Kidney (tissue), 13 donors: ENCODE measurements at regions not wholly inside any gene's neighbourhood (a gene's known extent, or its start where the extent isn't known, plus 50 kb on each side); places are given as distances from the start of the nearest gene placed in this dataset.

Experiments
- DNase-seq, 5 donors: peaks; one replicate each; pipeline ENCODE4 v3.0.0-alpha.2; 2013 to 2020
- FAIRE-seq: peaks from 2 replicates; lab custom pipeline; 2012; peaks lifted over from hg19 to GRCh38; lab: Jason Lieb, UNC
- H3K27ac ChIP-seq, 2 donors: one replicate each; pipeline ENCODE4 v1.7.0; 2013; ENCODE audit warnings: low read depth in 2 of 2, low read length in 2 of 2, inconsistent platforms in 1 of 2
- H3K27me3 ChIP-seq: one replicate; pipeline ENCODE4 v1.7.1; 2013; ENCODE audit warnings: low read length, inconsistent platforms; ENCODE audit not compliant: control insufficient read depth, insufficient read depth
- H3K36me3 ChIP-seq, 3 donors: one replicate each; pipeline versions ENCODE4 v1.7.0 to v1.7.1; 2013; ENCODE audit warnings: low read length in 3 of 3, control low read depth in 1 of 3, inconsistent platforms in 1 of 3; ENCODE audit not compliant: insufficient read depth in 3 of 3, control insufficient read depth in 2 of 3
- H3K4me1 ChIP-seq, 3 donors: one replicate each; pipeline versions ENCODE4 v1.7.0 to v1.7.1; 2013; ENCODE audit warnings: low read length in 3 of 3, inconsistent platforms in 1 of 3, low read depth in 1 of 3; ENCODE audit not compliant: control insufficient read depth in 2 of 3, insufficient read depth in 2 of 3
- H3K4me3 ChIP-seq, 3 donors: one replicate each; pipeline versions ENCODE4 v1.7.0 to v1.8.1; 2013; ENCODE audit warnings: low read length in 3 of 3, control low read depth in 1 of 3, inconsistent platforms in 1 of 3
- H3K9ac ChIP-seq, 3 donors: one replicate each; pipeline versions ENCODE4 v1.7.0 to v1.7.1; 2013; ENCODE audit warnings: low read length in 3 of 3, control low read depth in 1 of 3, inconsistent platforms in 1 of 3
- H3K9me3 ChIP-seq, 3 donors: one replicate each; pipeline versions ENCODE4 v1.7.0 to v1.7.1; 2013; ENCODE audit warnings: low read length in 3 of 3, control low read depth in 1 of 3, inconsistent platforms in 1 of 3; ENCODE audit not compliant: control insufficient read depth in 2 of 3, insufficient read depth in 1 of 3
- CTCF ChIP-seq: IDR thresholded peaks from 3 replicates; pipeline ENCODE4 v1.5.1; 2012; ENCODE audit warnings: mild to moderate bottlenecking, moderate library complexity, borderline replicate concordance; ENCODE audit not compliant: insufficient read depth; ENCODE audit errors: extremely low read depth
- intact Hi-C: fragments of 100-400 bp; cut with DNase I; formaldehyde crosslinking; loops from one replicate; pipeline ENCODE4 v1.11.1; 2022
- donor health status: control.
- donor health status: control.
- donor health status: control.
- donor health status: control.
- donor health status: control.
- donor health status: DM: yes; HTN: yes; CAD: no.
- donor health status: Normal renal cell carcinoma (clear cell type).

DNA sequence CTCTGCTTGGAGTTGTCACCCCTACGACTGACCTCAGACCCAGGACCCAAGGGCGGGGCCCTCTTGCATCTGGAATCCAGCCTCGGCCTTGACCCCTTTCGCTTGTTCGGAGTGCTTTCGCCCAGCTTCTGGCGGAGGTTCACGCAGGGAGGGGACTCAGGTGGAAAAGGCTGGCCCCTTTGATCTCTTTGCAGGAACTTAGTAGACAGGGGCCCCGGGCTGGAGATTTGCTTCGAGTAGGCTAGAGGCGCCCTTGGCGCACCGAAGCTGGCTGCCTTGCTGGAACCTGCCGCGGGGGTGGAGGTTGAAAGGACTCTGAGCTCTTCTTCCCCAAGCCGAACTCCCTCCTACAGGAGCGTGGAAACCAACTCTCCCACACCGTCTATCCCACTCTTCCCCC, 255.1 kb downstream of the OTUD1 start:
- Histone ChIP-seq H3K4me3 (peak overlapping the region in 2 of 3 donors; percentile 17 to 68), H3K27me3 (peaks cover 15% of the 10 kb centered on the region), H3K4me1 (peaks cover 0 to 2% (median 0%) of the 10 kb centered on the region in 3 donors), H3K9me3 (no peaks in the 10 kb centered on the region), H3K27ac (no peak overlapping the region), H3K36me3 (no peaks in the 10 kb centered on the region), H3K9ac (peak overlapping the region in 1 of 3 donors; percentile 33)
- FAIRE-seq = no peak
- TF ChIP-seq CTCF = no peak
- DNase-seq = peak in 3 of 5 donors; percentile 41 to 59 (median 56)
- intact Hi-C loops = no loop called here

- no peak for TF ChIP-seq CTCF
- DNase-seq (peak; percentile 61 to 91 (median 81)), FAIRE-seq (no peak)
- Histone ChIP-seq H3K9me3 (no peaks in the 10 kb centered on the region), H3K36me3 (no peaks in the 10 kb centered on the region), H3K4me1 (peaks cover 0 to 2% (median 0%) of the 10 kb centered on the region in 3 donors), H3K4me3 (peak overlapping the region; percentile 17 to 68 (median 38)), H3K27ac (no peak overlapping the region), H3K27me3 (peaks cover 15% of the 10 kb centered on the region), H3K9ac (peak overlapping the region in 1 of 3 donors; percentile 33)
- intact Hi-C loops = no loop called here
Observed at GRCh38 chr10:23694446-23694920, 255.6 kb downstream of the OTUD1 start.

- no peak for TF ChIP-seq CTCF
- H3K9ac ChIP-seq = peak overlapping the region in 1 of 3 donors; percentile 39
- peaks cover 15% of the 10 kb centered on the region for H3K27me3 ChIP-seq
- no peaks in the 10 kb centered on the region for H3K36me3 ChIP-seq
- DNase-seq (peak in 4 of 5 donors; percentile 70 to 78 (median 73)), FAIRE-seq (no peak)
- H3K4me3 ChIP-seq = peak overlapping the region in 2 of 3 donors; percentile 38 to 63
- no peaks in the 10 kb centered on the region for H3K9me3 ChIP-seq
- peaks cover 0 to 2% (median 0%) of the 10 kb centered on the region in 3 donors for H3K4me1 ChIP-seq
- intact Hi-C loops = no loop called here
- H3K27ac ChIP-seq = no peak overlapping the region
Observed at GRCh38 chr10:23694921-23695824, 256.3 kb downstream of the OTUD1 start.
